HepG2 (cell line): ENCODE measurements at regions not wholly inside any gene's neighbourhood (a gene's known extent, or its start where the extent isn't known, plus 50 kb on each side); places are given as distances from the start of the nearest gene placed in this dataset.

Source experiments
- HMGA1 ChIP-seq: sonication (generic); formaldehyde crosslinking; conservative IDR thresholded peaks from 2 replicates; pipeline ENCODE4 v1.4.0; 2020; ENCODE audit warnings: missing genetic modification reagents
- HNF1B ChIP-seq: sonication (generic); formaldehyde crosslinking; IDR thresholded peaks from 2 replicates; pipeline ENCODE4 v1.5.1; 2020; ENCODE audit warnings: mild to moderate bottlenecking, moderate library complexity, missing genetic modification reagents
- MXD1 ChIP-seq: sonication (generic); formaldehyde crosslinking; IDR thresholded peaks from 2 replicates; pipeline ENCODE4 v1.4.0; 2020; ENCODE audit warnings: mild to moderate bottlenecking, missing genetic modification reagents
- NFE2L2 ChIP-seq: fragments of 150-350 bp; IDR thresholded peaks from 2 replicates; pipeline ENCODE4 v1.6.1; 2014; ENCODE audit warnings: low read length
- ZBTB2 ChIP-seq: sonication (generic); formaldehyde crosslinking; IDR thresholded peaks from 2 replicates; pipeline ENCODE4 v1.8.0; 2022; ENCODE audit warnings: low read depth, missing genetic modification reagents
- ZBTB4 ChIP-seq: sonication (generic); formaldehyde crosslinking; IDR thresholded peaks from 2 replicates; pipeline ENCODE4 v1.4.0; 2020; ENCODE audit warnings: missing genetic modification reagents, mild to moderate bottlenecking, borderline replicate concordance
- ZFP62 ChIP-seq: sonication (generic); formaldehyde crosslinking; IDR thresholded peaks from 2 replicates; pipeline ENCODE4 v1.4.0; 2020; ENCODE audit warnings: missing genetic modification reagents
- ZNF253 ChIP-seq: sonication (generic); formaldehyde crosslinking; IDR thresholded peaks from 2 replicates; pipeline ENCODE4 v1.8.0; 2022; ENCODE audit warnings: mild to moderate bottlenecking, missing genetic modification reagents, borderline replicate concordance
- ZNF512 ChIP-seq: sonication (generic); formaldehyde crosslinking; IDR thresholded peaks from 2 replicates; pipeline ENCODE4 v1.4.0; 2020; ENCODE audit warnings: mild to moderate bottlenecking, missing genetic modification reagents
- ZNF7 ChIP-seq: IDR thresholded peaks from 2 replicates; pipeline ENCODE4 v1.6.1; 2016; ENCODE audit warnings: missing biosample characterization, missing genetic modification reagents
- ZNF724P ChIP-seq: sonication (generic); formaldehyde crosslinking; IDR thresholded peaks from 2 replicates; pipeline ENCODE4 v1.8.0; 2022; ENCODE audit warnings: missing genetic modification reagents, borderline replicate concordance
- ZNF83 ChIP-seq: sonication (generic); formaldehyde crosslinking; IDR thresholded peaks from 2 replicates; pipeline ENCODE4 v1.4.0; 2020; ENCODE audit warnings: missing genetic modification reagents, mild to moderate bottlenecking, borderline replicate concordance
- TF ChIP-seq, protein P1 (sequence below): IDR thresholded peaks from 2 replicates; pipeline ENCODE4 v1.6.1; 2016; ENCODE audit warnings: missing biosample characterization, missing genetic modification reagents, low read depth
- TF ChIP-seq, protein P2 (sequence below): sonication (generic); formaldehyde crosslinking; IDR thresholded peaks from 2 replicates; pipeline ENCODE4 v1.5.0; 2020; ENCODE audit warnings: missing genetic modification reagents

DNA sequence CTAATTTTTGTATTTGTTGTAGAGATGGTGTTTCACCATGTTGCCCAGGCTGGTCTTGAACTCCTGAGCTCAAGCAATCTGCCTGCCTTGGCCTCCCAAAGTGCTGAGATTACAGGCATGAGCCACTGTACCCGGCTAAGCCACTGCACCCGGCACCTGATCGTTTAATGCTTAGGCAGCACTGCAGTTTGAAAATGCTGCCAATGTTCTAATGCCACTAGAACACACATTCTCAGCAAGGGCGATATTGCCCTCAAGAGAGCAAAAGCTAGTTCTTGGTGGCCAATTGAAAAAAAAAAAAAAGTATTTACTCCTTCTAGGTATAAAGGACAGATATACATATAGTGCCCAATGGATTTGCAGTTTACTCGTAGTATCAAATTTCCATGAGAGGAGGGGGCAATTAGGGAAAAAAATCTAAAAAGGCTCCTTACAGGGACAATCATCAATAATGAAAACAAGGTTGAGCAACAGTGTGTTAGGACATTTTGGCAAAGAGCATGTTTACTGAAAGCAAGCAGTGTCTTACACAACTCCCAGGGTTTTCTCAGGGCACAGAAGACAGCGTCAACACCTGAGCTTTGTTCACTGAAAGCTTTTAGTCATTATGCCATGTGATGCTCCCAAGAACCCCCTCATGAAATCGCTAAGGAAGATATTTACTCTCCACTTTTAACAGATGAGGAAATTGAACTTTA, 199.9 kb upstream of the PKDCC start (continued):
- no peak for TF ChIP-seq ZBTB4 (CRISPR knock-in tag)
- TF ChIP-seq, protein P1, sequence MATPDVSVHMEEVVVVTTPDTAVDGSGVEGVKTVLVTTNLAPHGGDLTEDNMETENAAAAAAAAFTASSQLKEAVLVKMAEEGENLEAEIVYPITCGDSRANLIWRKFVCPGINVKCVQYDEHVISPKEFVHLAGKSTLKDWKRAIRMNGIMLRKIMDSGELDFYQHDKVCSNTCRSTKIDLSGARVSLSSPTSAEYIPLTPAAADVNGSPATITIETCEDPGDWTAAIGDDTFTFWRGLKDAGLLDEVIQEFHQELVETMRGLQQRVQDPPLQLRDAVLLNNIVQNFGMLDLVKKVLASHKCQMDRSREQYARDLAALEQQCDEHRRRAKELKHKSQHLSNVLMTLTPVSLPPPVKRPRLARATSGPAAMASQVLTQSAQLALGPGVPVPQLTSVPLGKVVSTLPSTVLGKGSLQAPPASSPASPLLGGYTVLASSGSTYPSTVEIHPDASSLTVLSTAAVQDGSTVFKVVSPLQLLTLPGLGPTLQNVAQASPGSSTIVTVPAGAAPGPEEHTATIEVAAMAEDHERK (CRISPR knock-in tag) = no peak
- no peak for TF ChIP-seq HNF1B
- no peak for TF ChIP-seq ZNF512 (CRISPR knock-in tag)
- TF ChIP-seq MXD1 = no peak
- TF ChIP-seq ZNF724P (CRISPR knock-in tag) = no peak
- no peak for TF ChIP-seq NFE2L2
- TF ChIP-seq ZFP62 (CRISPR knock-in tag) = no peak
- TF ChIP-seq ZNF253 = no peak
- TF ChIP-seq, protein P2, sequence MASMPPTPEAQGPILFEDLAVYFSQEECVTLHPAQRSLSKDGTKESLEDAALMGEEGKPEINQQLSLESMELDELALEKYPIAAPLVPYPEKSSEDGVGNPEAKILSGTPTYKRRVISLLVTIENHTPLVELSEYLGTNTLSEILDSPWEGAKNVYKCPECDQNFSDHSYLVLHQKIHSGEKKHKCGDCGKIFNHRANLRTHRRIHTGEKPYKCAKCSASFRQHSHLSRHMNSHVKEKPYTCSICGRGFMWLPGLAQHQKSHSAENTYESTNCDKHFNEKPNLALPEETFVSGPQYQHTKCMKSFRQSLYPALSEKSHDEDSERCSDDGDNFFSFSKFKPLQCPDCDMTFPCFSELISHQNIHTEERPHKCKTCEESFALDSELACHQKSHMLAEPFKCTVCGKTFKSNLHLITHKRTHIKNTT = no peak
- TF ChIP-seq ZBTB2 = no peak
- no peak for TF ChIP-seq ZNF7
- no peak for TF ChIP-seq ZNF83 (CRISPR knock-in tag)
- TF ChIP-seq HMGA1 (CRISPR knock-in tag) = no peak
